Loucy (cell line): ENCODE measurements at regions not wholly inside any gene's neighbourhood (a gene's known extent, or its start where the extent isn't known, plus 50 kb on each side); places are given as distances from the start of the nearest gene placed in this dataset.

Source experiments
- H2AFZ ChIP-seq: fragments of 200-600 bp; sonication (generic); 2 replicates; pipeline ENCODE4 v1.6.0; 2016; ENCODE audit warnings: antibody characterized with exemption, mild to moderate bottlenecking, low read length, moderate library complexity
- H3F3A ChIP-seq: fragments of 200-600 bp; 2 replicates; pipeline ENCODE4 v1.6.0; 2016; ENCODE audit warnings: antibody characterized with exemption, low read depth, mild to moderate bottlenecking
- H3K27me3 ChIP-seq: fragments of 200-600 bp; sonication (generic); 2 replicates; pipeline ENCODE4 v1.6.1; 2014; ENCODE audit warnings: low read length, mild to moderate bottlenecking; ENCODE audit not compliant: insufficient read depth, poor library complexity, severe bottlenecking
- H3K36me3 ChIP-seq: fragments of 200-600 bp; sonication (generic); 2 replicates; pipeline ENCODE4 v1.6.1; 2016; ENCODE audit warnings: low read length; ENCODE audit not compliant: insufficient read depth
- H3K4me1 ChIP-seq: fragments of 200-600 bp; sonication (generic); 2 replicates; pipeline ENCODE4 v1.5.1; 2014; ENCODE audit warnings: low read length, mild to moderate bottlenecking; ENCODE audit not compliant: insufficient read depth, poor library complexity, severe bottlenecking
- H3K4me2 ChIP-seq: fragments of 200-600 bp; sonication (generic); 2 replicates; pipeline ENCODE4 v1.6.0; 2014; ENCODE audit warnings: antibody characterized with exemption, low read length, low read depth, mild to moderate bottlenecking; ENCODE audit not compliant: poor library complexity, severe bottlenecking
- H3K4me3 ChIP-seq: fragments of 200-600 bp; sonication (generic); 2 replicates; pipeline ENCODE4 v1.5.1; 2014; ENCODE audit warnings: low read length, mild to moderate bottlenecking, mixed read lengths; ENCODE audit not compliant: poor library complexity, severe bottlenecking
- H3K79me2 ChIP-seq: fragments of 200-600 bp; sonication (generic); 2 replicates; pipeline ENCODE4 v1.6.1; 2014; ENCODE audit warnings: low read length; ENCODE audit not compliant: insufficient read depth
- H3K9ac ChIP-seq: fragments of 200-600 bp; sonication (generic); 2 replicates; pipeline ENCODE4 v1.6.0; 2014; ENCODE audit warnings: mild to moderate bottlenecking, low read depth, low read length, moderate library complexity; ENCODE audit not compliant: poor library complexity, severe bottlenecking
- H3K9me2 ChIP-seq: fragments of 200-600 bp; sonication (generic); replicated peaks from 2 replicates; pipeline ENCODE4 v1.6.1; 2016; ENCODE audit warnings: low read depth, low read length, mixed read lengths
- H3K9me3 ChIP-seq: fragments of 200-600 bp; sonication (generic); 2 replicates; pipeline ENCODE4 v1.6.1; 2014; ENCODE audit warnings: mild to moderate bottlenecking, antibody characterized with exemption, low read length, low read depth; ENCODE audit not compliant: insufficient read depth
- H4K20me1 ChIP-seq: fragments of 200-600 bp; sonication (generic); 2 replicates; pipeline ENCODE4 v1.6.0; 2014; ENCODE audit warnings: antibody characterized with exemption, low read length, mild to moderate bottlenecking; ENCODE audit not compliant: insufficient read depth, poor library complexity, severe bottlenecking
- CTCF ChIP-seq: fragments of 200-600 bp; sonication (generic); conservative IDR thresholded peaks from 2 replicates; pipeline ENCODE4 v1.5.1; 2014; ENCODE audit warnings: mild to moderate bottlenecking, antibody characterized with exemption, low read length
- EZH2phosphoT487 ChIP-seq: fragments of 200-600 bp; IDR thresholded peaks from 2 replicates; pipeline ENCODE4 v1.6.1; 2018; ENCODE audit warnings: antibody characterized with exemption, mild to moderate bottlenecking, moderate library complexity, borderline replicate concordance

DNA sequence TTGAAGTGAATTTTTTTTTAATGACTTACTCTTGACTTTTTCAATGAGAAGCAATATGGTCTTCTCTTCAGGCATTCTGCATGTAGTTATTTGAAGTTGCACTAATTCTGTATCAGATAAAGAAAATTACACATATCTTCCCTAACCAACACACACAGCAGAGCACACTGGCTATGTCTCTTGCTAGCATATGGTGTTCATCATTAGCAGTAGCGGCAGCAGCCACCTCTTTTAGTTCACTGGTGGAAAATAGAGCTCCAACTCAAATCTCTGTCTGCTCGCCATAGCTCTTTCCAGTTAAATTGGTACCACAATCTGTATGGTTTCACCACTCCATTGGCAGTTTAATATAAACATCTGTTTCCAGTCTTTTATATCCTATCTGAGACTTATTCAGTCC is 278.1 kb upstream of the ZEB2 start:
- Histone ChIP-seq H3F3A (no peaks in the 10 kb centered on the region), H2AFZ (no peak overlapping the region), H4K20me1 (no peaks in the 10 kb centered on the region), H3K4me2 (no peak overlapping the region), H3K9me2 (no peaks in the 10 kb centered on the region), H3K9ac (no peak overlapping the region), H3K4me1 (no peaks in the 10 kb centered on the region), H3K9me3 (no peaks in the 10 kb centered on the region), H3K36me3 (no peaks in the 10 kb centered on the region), H3K27me3 (no peaks in the 10 kb centered on the region), H3K4me3 (no peak overlapping the region), H3K79me2 (no peaks in the 10 kb centered on the region)
- TF ChIP-seq CTCF (no peak), EZH2phosphoT487 (no peak)

- no peaks in the 10 kb centered on the region for H3K79me2 ChIP-seq
- no peak overlapping the region for H3K9ac ChIP-seq
- no peaks in the 10 kb centered on the region for H3K36me3 ChIP-seq
- TF ChIP-seq CTCF (no peak), EZH2phosphoT487 (no peak)
- H3K9me2 ChIP-seq = no peaks in the 10 kb centered on the region
- no peak overlapping the region for H3K4me2 ChIP-seq
- no peak overlapping the region for H3K4me3 ChIP-seq
- H4K20me1 ChIP-seq = no peaks in the 10 kb centered on the region
- no peaks in the 10 kb centered on the region for H3K27me3 ChIP-seq
- H2AFZ ChIP-seq = no peak overlapping the region
- H3K4me1 ChIP-seq = no peaks in the 10 kb centered on the region
- H3F3A ChIP-seq = no peaks in the 10 kb centered on the region
- H3K9me3 ChIP-seq = no peaks in the 10 kb centered on the region
Observed at GRCh38 chr2:144796936-144797335, 277.0 kb upstream of the ZEB2 start.

DNA sequence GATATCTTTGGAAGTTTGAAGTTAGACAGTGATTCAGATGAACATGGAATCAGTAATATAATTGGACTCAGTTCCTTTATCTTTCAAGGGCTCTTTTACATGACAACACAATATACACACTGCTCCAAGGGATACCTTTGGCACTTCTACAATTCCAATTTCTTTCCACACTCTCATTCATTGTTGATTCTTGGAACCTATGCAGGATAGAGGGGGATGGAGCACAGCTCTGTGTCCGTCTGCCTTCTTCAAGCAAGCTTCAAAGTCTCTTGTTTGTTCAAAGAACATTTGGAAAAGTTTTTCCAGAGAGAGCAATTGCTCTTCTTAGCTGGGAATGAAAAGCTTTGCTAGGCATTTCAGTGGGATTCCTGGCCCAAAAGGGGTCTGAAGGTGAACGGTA is 276.2 kb upstream of the ZEB2 start:
- Histone ChIP-seq H3K9ac (no peak overlapping the region), H3K4me2 (no peak overlapping the region), H3K79me2 (no peaks in the 10 kb centered on the region), H3K4me1 (no peaks in the 10 kb centered on the region), H3K4me3 (no peak overlapping the region), H4K20me1 (no peaks in the 10 kb centered on the region), H3K9me2 (no peaks in the 10 kb centered on the region), H3K27me3 (no peaks in the 10 kb centered on the region), H3F3A (no peaks in the 10 kb centered on the region), H2AFZ (no peak overlapping the region), H3K36me3 (no peaks in the 10 kb centered on the region), H3K9me3 (no peaks in the 10 kb centered on the region)
- TF ChIP-seq EZH2phosphoT487 (no peak), CTCF (no peak)
